Esophagus muscularis mucosa (tissue), 4 donors: ENCODE measurements at regions not wholly inside any gene's neighbourhood (a gene's known extent, or its start where the extent isn't known, plus 50 kb on each side); places are given as distances from the start of the nearest gene placed in this dataset.

Source experiments
- DNase-seq: peaks from one replicate; pipeline ENCODE4 v3.0.0-alpha.2; 2017; ENCODE audit errors: extremely low spot score
- H3K27ac ChIP-seq, 4 donors: fragments of 200-600 bp; sonication (generic); replicated peaks in 1 of 4; 1 replicate in 3 of 4; 2 replicates in 1 of 4; pipeline ENCODE4 v1.5.1; 2016 to 2019; ENCODE audit warnings: mild to moderate bottlenecking in 1 of 4
- H3K27me3 ChIP-seq, 4 donors: fragments of 200-600 bp; sonication (generic); one replicate each; pipeline versions ENCODE4 v1.5.1 to v1.6.0; 2016 to 2019
- H3K36me3 ChIP-seq, 4 donors: fragments of 200-600 bp; sonication (generic); one replicate each; pipeline ENCODE4 v1.5.1; 2016 to 2019
- H3K4me1 ChIP-seq, 4 donors: fragments of 200-600 bp; sonication (generic); one replicate each; pipeline ENCODE4 v1.5.1; 2016 to 2019
- H3K4me3 ChIP-seq, 4 donors: fragments of 200-600 bp; sonication (generic); 1 replicate in 2 of 4; 2 replicates in 2 of 4; pipeline ENCODE4 v1.5.1; 2016 to 2019; ENCODE audit warnings: mild to moderate bottlenecking in 4 of 4, moderate library complexity in 1 of 4
- H3K9me3 ChIP-seq, 4 donors: fragments of 200-600 bp; sonication (generic); 1 replicate in 3 of 4; 2 replicates in 1 of 4; pipeline ENCODE4 v1.5.1; 2016 to 2019
- EP300 ChIP-seq: sonication (generic); formaldehyde crosslinking; IDR thresholded peaks from one replicate; pipeline ENCODE4 v1.6.1; 2017; ENCODE audit warnings: antibody characterized with exemption
- POLR2A ChIP-seq: fragments of 450-650 bp; IDR thresholded peaks from one replicate; pipeline ENCODE4 v1.6.1; 2017; ENCODE audit warnings: antibody characterized with exemption, moderate library complexity, mild to moderate bottlenecking, low read depth
- POLR2AphosphoS5 ChIP-seq, 2 donors: sonication (generic); formaldehyde crosslinking; IDR thresholded peaks; one replicate each; pipeline ENCODE4 v1.6.1; 2017; ENCODE audit warnings: antibody characterized with exemption in 2 of 2
- WGBS: methylation state at CpG from one replicate; pipeline ENCODE4 v1.1.5; 2018; 5-methylcytosine and 5-hydroxymethylcytosine counted together
- intact Hi-C: fragments of 100-400 bp; cut with DNase I; formaldehyde crosslinking; loops from one replicate; pipeline ENCODE4 v1.15.1; 2023
- TF ChIP-seq, protein P1 (sequence below), 3 experiments: fragments of 200-600 bp in 2 of 3; fragments of 450-650 bp in 1 of 3; sonication (generic) in 2 of 3; IDR thresholded peaks; one replicate each; pipeline ENCODE4 v1.5.1; 2017 to 2019; ENCODE audit warnings: antibody characterized with exemption in 3 of 3, mild to moderate bottlenecking in 2 of 3, moderate library complexity in 1 of 3

- DNase-seq: no peak
- 26% methylated on average over 9 of the region's 9 CpGs for WGBS
- TF ChIP-seq, protein P1, sequence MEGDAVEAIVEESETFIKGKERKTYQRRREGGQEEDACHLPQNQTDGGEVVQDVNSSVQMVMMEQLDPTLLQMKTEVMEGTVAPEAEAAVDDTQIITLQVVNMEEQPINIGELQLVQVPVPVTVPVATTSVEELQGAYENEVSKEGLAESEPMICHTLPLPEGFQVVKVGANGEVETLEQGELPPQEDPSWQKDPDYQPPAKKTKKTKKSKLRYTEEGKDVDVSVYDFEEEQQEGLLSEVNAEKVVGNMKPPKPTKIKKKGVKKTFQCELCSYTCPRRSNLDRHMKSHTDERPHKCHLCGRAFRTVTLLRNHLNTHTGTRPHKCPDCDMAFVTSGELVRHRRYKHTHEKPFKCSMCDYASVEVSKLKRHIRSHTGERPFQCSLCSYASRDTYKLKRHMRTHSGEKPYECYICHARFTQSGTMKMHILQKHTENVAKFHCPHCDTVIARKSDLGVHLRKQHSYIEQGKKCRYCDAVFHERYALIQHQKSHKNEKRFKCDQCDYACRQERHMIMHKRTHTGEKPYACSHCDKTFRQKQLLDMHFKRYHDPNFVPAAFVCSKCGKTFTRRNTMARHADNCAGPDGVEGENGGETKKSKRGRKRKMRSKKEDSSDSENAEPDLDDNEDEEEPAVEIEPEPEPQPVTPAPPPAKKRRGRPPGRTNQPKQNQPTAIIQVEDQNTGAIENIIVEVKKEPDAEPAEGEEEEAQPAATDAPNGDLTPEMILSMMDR (IDR thresholded peaks at IDR 0.05): no peak
- no peak for TF ChIP-seq POLR2AphosphoS5 (IDR thresholded peaks at IDR 0.05)
- TF ChIP-seq POLR2A: no peak
- TF ChIP-seq EP300: no peak
- Histone ChIP-seq H3K9me3 (no peaks in the 10 kb centered on the region), H3K36me3 (no peaks in the 10 kb centered on the region), H3K4me1 (peaks cover 17 to 26% (median 22%) of the 10 kb centered on the region in 4 donors), H3K4me3 (no peak overlapping the region), H3K27ac (peak overlapping the region in 1 of 4 donors; percentile 53), H3K27me3 (no peaks in the 10 kb centered on the region)
- intact Hi-C loops: no loop called here
These were observed 430.4 kb downstream of the LPIN1 start for GRCh38 chr2:12176623-12177454.

DNA sequence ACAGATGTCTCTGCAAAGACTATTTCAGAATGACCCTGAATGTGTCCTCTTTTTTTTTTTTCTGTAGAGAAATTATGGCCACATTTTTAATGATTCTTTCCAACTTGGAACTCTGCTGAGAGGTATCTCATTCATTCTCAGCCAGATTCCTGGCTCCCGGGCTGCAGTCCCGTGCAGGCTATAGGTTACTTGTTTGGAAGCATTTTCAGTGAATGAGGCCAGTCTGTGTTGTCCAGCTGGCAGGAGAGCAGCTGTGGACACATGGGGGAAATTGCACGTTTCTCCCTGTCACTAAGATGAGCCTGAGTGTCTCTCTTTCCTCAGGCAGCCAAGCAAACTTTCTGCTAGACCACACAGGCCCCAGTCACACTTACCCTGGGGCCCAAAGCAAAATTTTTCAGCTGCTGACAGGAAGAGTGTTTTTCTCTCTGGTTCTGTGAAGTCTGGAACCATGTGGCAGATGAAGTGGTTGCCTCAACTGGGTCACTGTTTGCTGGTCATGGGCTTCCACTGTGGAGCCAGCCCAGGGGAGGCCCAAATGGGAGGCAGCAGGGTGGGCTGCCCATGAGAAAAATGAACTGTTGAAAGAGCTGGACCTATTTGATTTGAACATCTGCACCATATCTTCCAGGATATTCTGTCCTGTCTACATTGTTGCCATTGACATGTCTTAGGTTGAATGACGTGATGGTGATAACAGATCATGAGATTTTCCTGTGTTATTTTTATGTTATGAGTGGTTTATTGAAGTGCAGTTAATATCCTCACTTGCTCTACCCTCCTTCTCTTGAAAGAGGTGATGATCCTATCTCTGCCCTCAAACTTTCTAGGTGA, 431.2 kb downstream of the LPIN1 start:
- 37% methylated on average over 4 of the region's 4 CpGs for WGBS
- no peak for DNase-seq
- Histone ChIP-seq H3K27me3 (no peaks in the 10 kb centered on the region), H3K9me3 (no peaks in the 10 kb centered on the region), H3K27ac (peak overlapping the region in 1 of 4 donors; percentile 53), H3K4me1 (peaks cover 17 to 26% (median 22%) of the 10 kb centered on the region in 4 donors), H3K4me3 (no peak overlapping the region), H3K36me3 (no peaks in the 10 kb centered on the region)
- intact Hi-C loops: no loop called here
- TF ChIP-seq EP300 (no peak), POLR2AphosphoS5 (IDR thresholded peaks at IDR 0.05) (peak in 1 of 2 donors; percentile 21)

DNA sequence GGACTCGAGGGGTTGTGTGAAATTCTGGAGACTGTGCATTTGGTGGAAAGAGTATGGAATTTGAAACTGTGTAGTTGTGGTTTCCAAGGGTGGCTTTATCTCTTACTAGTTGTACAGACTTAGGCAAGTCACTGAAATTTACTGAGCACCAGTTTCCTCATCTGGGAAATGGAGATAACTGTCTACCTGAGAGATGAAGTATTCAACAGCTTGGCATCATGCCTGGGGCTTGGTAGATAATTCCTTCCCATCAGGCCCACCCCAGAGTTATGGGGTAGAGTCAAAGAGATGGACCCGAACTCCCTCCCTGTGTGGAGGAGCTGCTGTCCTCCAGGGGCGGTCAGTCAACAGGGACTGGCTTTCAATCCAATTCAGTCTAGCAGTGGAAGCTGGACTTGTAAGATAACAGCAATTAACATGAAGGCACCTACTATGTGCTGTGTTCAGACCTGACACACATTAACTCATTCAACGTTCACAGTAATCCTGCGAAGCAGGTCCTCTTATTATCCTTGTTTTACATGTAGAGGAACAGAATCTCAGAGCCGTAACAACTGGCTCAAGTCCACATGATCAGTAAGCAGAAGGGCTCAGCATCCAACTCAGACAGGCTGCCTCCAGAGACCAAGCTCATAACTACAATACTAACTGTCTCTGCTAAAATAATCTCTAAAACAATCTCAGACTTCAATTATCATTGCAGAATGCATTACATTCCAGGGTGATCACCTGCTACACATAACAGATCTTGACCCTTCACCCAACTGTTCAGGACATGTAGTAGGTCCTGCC, 432.1 kb downstream of the LPIN1 start:
- Histone ChIP-seq H3K9me3 (no peaks in the 10 kb centered on the region), H3K4me1 (peaks cover 17 to 26% (median 22%) of the 10 kb centered on the region in 4 donors), H3K36me3 (no peaks in the 10 kb centered on the region), H3K27ac (no peak overlapping the region), H3K4me3 (no peak overlapping the region), H3K27me3 (no peaks in the 10 kb centered on the region)
- TF ChIP-seq, protein P1 (IDR thresholded peaks at IDR 0.05): no peak
- no peak for TF ChIP-seq EP300
- no peak for TF ChIP-seq POLR2AphosphoS5 (IDR thresholded peaks at IDR 0.05)
- TF ChIP-seq POLR2A: no peak
- 87% methylated on average over 6 of the region's 6 CpGs for WGBS
- intact Hi-C loops: no loop called here
- DNase-seq: no peak

GRCh38 chr2:12180031-12180430, 433.6 kb downstream of the LPIN1 start:
- no peak for DNase-seq
- no peaks in the 10 kb centered on the region for H3K9me3 ChIP-seq
- intact Hi-C loops: no loop called here
- peaks cover 17 to 26% (median 22%) of the 10 kb centered on the region in 4 donors for H3K4me1 ChIP-seq
- H3K27ac ChIP-seq: no peak overlapping the region
- H3K36me3 ChIP-seq: no peaks in the 10 kb centered on the region
- WGBS: 77% methylated on average over 2 of the region's 2 CpGs
- H3K4me3 ChIP-seq: no peak overlapping the region
- TF ChIP-seq POLR2A: no peak
- no peak for TF ChIP-seq EP300
- no peak for TF ChIP-seq POLR2AphosphoS5 (IDR thresholded peaks at IDR 0.05)
- TF ChIP-seq, protein P1 (IDR thresholded peaks at IDR 0.05): no peak
- H3K27me3 ChIP-seq: no peaks in the 10 kb centered on the region
